Osteocyte (in vitro differentiated cells): ENCODE measurements at regions not wholly inside any gene's neighbourhood (a gene's known extent, or its start where the extent isn't known, plus 50 kb on each side); places are given as distances from the start of the nearest gene placed in this dataset.

Source experiments
- DNase-seq: peaks from one replicate; pipeline ENCODE4 v3.0.0; 2021; ENCODE audit warnings: mixed read lengths; ENCODE audit not compliant: unreplicated experiment; ENCODE audit errors: extremely low spot score
- H3K27ac Mint-ChIP-seq: one replicate; pipeline ENCODE4 v1.8.0; 2021; ENCODE audit warnings: mild to moderate bottlenecking, mixed read lengths; ENCODE audit not compliant: unreplicated experiment
- H3K27me3 Mint-ChIP-seq: one replicate; pipeline ENCODE4 v1.8.0; 2021; ENCODE audit warnings: mixed read lengths; ENCODE audit not compliant: unreplicated experiment
- H3K36me3 Mint-ChIP-seq: one replicate; pipeline ENCODE4 v1.8.0; 2021; ENCODE audit warnings: mixed read lengths; ENCODE audit not compliant: unreplicated experiment
- H3K4me1 Mint-ChIP-seq: one replicate; pipeline ENCODE4 v1.8.0; 2021; ENCODE audit warnings: mixed read lengths; ENCODE audit not compliant: unreplicated experiment
- H3K4me3 Mint-ChIP-seq: one replicate; pipeline ENCODE4 v1.8.0; 2021; ENCODE audit warnings: mild to moderate bottlenecking, moderate library complexity, mixed read lengths; ENCODE audit not compliant: unreplicated experiment
- H3K9me3 Mint-ChIP-seq: one replicate; pipeline ENCODE4 v1.8.0; 2021; ENCODE audit warnings: mixed read lengths; ENCODE audit not compliant: unreplicated experiment
- TF ChIP-seq, protein P1 (sequence below): fragments of 200-600 bp; sonication (generic); IDR thresholded peaks from 2 replicates; pipeline ENCODE4 v1.5.0; 2021; ENCODE audit warnings: antibody characterized with exemption, mild to moderate bottlenecking, moderate library complexity

GRCh38 chr2:150369862-150370261 lies 117.6 kb downstream of the RND3 start:
- Mint-ChIP-seq H3K9me3 (peaks cover 6% of the 10 kb centered on the region), H3K27ac (no peak overlapping the region)

DNA sequence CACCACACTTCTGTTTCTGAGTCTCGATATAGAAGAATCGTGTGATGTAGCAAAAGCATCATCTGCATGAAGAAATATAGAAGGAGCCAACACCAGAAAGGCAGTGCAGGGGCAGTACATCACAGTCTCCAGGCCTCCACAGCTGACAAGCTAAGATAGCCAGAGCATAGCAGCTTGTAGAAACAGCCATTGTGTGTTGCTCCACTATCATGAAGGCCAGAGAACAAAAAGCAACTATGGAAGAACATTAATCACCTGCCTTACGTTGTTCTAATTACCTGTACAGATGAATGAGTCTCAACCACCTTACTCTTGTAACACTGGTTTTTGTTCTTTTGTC lies 129.0 kb downstream of the RND3 start:
- Mint-ChIP-seq H3K36me3 (no peaks in the 10 kb centered on the region), H3K27ac (no peak overlapping the region)
- TF ChIP-seq, protein P1, sequence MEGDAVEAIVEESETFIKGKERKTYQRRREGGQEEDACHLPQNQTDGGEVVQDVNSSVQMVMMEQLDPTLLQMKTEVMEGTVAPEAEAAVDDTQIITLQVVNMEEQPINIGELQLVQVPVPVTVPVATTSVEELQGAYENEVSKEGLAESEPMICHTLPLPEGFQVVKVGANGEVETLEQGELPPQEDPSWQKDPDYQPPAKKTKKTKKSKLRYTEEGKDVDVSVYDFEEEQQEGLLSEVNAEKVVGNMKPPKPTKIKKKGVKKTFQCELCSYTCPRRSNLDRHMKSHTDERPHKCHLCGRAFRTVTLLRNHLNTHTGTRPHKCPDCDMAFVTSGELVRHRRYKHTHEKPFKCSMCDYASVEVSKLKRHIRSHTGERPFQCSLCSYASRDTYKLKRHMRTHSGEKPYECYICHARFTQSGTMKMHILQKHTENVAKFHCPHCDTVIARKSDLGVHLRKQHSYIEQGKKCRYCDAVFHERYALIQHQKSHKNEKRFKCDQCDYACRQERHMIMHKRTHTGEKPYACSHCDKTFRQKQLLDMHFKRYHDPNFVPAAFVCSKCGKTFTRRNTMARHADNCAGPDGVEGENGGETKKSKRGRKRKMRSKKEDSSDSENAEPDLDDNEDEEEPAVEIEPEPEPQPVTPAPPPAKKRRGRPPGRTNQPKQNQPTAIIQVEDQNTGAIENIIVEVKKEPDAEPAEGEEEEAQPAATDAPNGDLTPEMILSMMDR = no peak

More at GRCh38 chr2:150369862-150370261, 117.6 kb downstream of the RND3 start:
- TF ChIP-seq, protein P1 = no peak
- H3K27me3 Mint-ChIP-seq = no peaks in the 10 kb centered on the region
- no peak for DNase-seq
- no peaks in the 10 kb centered on the region for H3K4me1 Mint-ChIP-seq
- H3K36me3 Mint-ChIP-seq = peaks cover 2% of the 10 kb centered on the region
- H3K4me3 Mint-ChIP-seq = no peak overlapping the region

GRCh38 chr2:150357770-150358467 lies 129.5 kb downstream of the RND3 start:
- Mint-ChIP-seq H3K36me3 (no peaks in the 10 kb centered on the region), H3K9me3 (peaks cover 3% of the 10 kb centered on the region), H3K27ac (no peak overlapping the region), H3K27me3 (no peaks in the 10 kb centered on the region), H3K4me1 (no peaks in the 10 kb centered on the region), H3K4me3 (no peak overlapping the region)
- TF ChIP-seq, protein P1 = no peak
- DNase-seq = no peak

More for the DNA sequence above, 129.0 kb downstream of the RND3 start:
- no peak for DNase-seq
- no peaks in the 10 kb centered on the region for H3K4me1 Mint-ChIP-seq
- no peak overlapping the region for H3K4me3 Mint-ChIP-seq
- no peaks in the 10 kb centered on the region for H3K27me3 Mint-ChIP-seq
- H3K9me3 Mint-ChIP-seq = peaks cover 3% of the 10 kb centered on the region

DNA sequence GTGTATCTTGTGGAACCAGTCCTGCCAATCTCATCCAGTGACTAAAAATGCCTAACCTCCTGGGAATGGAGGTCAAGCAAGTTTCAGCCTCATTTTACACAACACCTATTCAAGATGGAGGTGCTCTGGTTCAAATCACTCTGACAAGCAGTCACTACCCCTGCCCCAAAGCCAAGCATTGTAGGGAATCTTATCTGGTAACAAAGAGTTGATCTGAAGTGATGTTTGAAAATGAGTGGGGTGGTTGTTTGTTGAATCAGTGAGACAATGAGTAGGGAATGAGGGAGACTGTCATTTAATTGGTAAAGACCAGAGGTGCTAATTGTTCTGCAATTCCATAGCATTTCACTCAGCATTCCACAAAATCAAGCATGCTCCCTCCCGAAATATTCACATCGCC lies 132.0 kb downstream of the RND3 start:
- TF ChIP-seq, protein P1 = no peak

GRCh38 chr2:150353376-150353775 lies 134.1 kb downstream of the RND3 start:
- Mint-ChIP-seq H3K27me3 (no peaks in the 10 kb centered on the region), H3K4me1 (no peaks in the 10 kb centered on the region), H3K4me3 (no peak overlapping the region), H3K36me3 (no peaks in the 10 kb centered on the region), H3K9me3 (no peaks in the 10 kb centered on the region), H3K27ac (no peak overlapping the region)
- no peak for DNase-seq
- TF ChIP-seq, protein P1 = no peak

More for the DNA sequence above, 132.0 kb downstream of the RND3 start:
- no peak for DNase-seq
- Mint-ChIP-seq H3K9me3 (peaks cover 2% of the 10 kb centered on the region), H3K4me1 (no peaks in the 10 kb centered on the region), H3K36me3 (no peaks in the 10 kb centered on the region), H3K27ac (no peak overlapping the region), H3K27me3 (no peaks in the 10 kb centered on the region), H3K4me3 (no peak overlapping the region)
